ENCODE measurements at regions not wholly inside any gene's neighbourhood (a gene's known extent, or its start where the extent isn't known, plus 50 kb on each side); places are given as distances from the start of the nearest gene placed in this dataset.

DNA sequence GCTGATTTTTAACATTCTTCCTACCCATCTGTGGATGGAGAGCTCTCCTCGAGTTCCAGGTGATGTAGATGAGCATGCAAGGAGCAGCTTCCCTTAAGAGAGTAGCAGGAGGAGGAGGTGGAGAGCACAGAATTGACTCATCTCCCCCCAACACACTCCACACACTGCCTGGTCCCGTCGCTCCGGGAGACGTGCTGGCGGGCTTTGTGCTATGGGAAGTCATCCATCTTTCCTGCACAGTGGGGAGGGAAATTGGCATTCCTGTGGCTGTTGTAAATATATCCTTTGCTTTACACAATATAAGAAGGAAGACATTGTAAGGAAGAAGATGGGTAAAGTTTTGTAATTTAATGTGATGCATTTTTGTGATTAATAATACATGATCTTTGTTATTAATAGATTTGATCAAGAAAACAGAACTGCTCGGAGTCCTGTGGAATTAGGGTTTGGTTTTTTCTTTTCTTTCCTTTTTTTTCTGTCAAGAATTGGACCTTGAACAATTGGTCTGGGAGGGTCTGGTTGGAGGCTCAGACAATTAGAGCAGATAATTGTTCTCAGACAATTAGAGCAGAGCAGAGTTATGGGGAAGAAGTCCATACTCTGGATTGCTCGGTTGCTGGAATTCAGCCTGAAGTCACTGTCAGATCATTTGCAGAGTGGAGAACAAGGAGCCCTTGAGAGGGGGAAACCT, 297.8 kb downstream of the GADD45G start:
- Histone ChIP-seq H3K27me3 (no peaks in the 10 kb centered on the region), H3K9me3 (ENCODE audit: low read depth) (no peaks in the 10 kb centered on the region), H3K27ac (no peak overlapping the region), H3K4me1 (ENCODE audit: low read depth) (no peaks in the 10 kb centered on the region), H3K36me3 (no peaks in the 10 kb centered on the region), H3K4me3 (no peak overlapping the region)
- DNase-seq (ENCODE audit: low read depth in 1 of 2, low spot score in 1 of 2), result peak in 1 of 2 donors; percentile 30
- TF ChIP-seq, protein P1, sequence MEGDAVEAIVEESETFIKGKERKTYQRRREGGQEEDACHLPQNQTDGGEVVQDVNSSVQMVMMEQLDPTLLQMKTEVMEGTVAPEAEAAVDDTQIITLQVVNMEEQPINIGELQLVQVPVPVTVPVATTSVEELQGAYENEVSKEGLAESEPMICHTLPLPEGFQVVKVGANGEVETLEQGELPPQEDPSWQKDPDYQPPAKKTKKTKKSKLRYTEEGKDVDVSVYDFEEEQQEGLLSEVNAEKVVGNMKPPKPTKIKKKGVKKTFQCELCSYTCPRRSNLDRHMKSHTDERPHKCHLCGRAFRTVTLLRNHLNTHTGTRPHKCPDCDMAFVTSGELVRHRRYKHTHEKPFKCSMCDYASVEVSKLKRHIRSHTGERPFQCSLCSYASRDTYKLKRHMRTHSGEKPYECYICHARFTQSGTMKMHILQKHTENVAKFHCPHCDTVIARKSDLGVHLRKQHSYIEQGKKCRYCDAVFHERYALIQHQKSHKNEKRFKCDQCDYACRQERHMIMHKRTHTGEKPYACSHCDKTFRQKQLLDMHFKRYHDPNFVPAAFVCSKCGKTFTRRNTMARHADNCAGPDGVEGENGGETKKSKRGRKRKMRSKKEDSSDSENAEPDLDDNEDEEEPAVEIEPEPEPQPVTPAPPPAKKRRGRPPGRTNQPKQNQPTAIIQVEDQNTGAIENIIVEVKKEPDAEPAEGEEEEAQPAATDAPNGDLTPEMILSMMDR (IDR thresholded peaks at IDR 0.05; ENCODE audit: low read depth, low read length), result no peak

- H3K36me3 ChIP-seq, result no peaks in the 10 kb centered on the region
- H3K9me3 ChIP-seq (ENCODE audit: low read depth), result no peaks in the 10 kb centered on the region
- DNase-seq (ENCODE audit: low read depth in 1 of 2, low spot score in 1 of 2), result no peak
- H3K4me1 ChIP-seq (ENCODE audit: low read depth), result no peaks in the 10 kb centered on the region
- H3K27ac ChIP-seq, result no peak overlapping the region
- no peak overlapping the region for H3K4me3 ChIP-seq
- TF ChIP-seq, protein P1 (IDR thresholded peaks at IDR 0.05; ENCODE audit: low read depth, low read length), result no peak
- no peaks in the 10 kb centered on the region for H3K27me3 ChIP-seq
Observed at GRCh38 chr9:89903141-89903475, 298.3 kb downstream of the GADD45G start.

- Histone ChIP-seq H3K27me3 (no peaks in the 10 kb centered on the region), H3K4me1 (ENCODE audit: low read depth) (no peaks in the 10 kb centered on the region), H3K9me3 (ENCODE audit: low read depth) (no peaks in the 10 kb centered on the region), H3K27ac (no peak overlapping the region), H3K36me3 (no peaks in the 10 kb centered on the region), H3K4me3 (no peak overlapping the region)
- DNase-seq (ENCODE audit: low read depth in 1 of 2, low spot score in 1 of 2), result no peak
- TF ChIP-seq, protein P1 (IDR thresholded peaks at IDR 0.05; ENCODE audit: low read depth, low read length), result no peak
Observed at GRCh38 chr9:89905606-89906338, 301.0 kb downstream of the GADD45G start.

DNA sequence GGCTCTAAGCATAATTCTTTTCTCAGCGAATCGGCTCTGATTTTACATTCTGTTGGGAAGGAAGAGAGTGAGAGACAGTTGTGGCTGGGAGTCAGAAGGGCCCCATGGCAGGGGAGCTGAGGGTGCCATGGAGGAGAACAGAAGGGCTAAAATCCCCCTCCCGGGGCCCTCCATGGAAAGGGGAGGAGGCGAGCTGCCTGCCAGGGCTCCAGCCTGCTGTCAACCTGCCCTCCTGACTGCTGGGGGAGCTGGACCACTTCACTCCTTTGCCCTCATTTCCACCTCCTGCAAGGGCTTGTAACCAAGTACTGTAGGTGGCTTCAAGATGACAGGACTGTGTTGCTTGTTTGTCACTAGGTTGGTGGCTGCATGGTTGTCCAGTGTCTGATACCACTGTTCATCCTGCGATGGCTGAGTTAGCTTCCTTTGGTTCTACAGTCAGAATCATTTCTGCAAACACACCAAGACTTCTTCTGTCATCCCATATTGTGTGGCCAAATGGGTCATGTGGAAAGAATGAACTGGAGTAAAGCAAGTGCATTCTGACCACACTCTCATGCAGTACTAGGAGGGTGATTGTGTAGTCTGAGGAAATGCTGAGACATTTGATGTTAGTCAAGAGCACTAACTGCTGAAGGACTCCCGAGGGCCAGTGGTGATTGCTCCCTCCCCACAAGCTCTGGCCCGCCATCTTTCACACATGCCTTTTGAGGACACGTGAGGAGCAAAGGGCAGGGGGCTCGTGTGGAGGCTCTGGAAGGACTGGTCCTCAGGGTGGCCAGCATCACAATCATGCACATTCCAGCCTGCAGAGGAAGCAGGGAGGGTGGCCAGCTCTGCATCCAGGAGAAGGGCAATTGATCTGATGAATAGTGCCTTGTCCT, 307.2 kb downstream of the GADD45G start:
- Histone ChIP-seq H3K27ac (no peak overlapping the region), H3K9me3 (ENCODE audit: low read depth) (no peaks in the 10 kb centered on the region), H3K4me1 (ENCODE audit: low read depth) (no peaks in the 10 kb centered on the region), H3K27me3 (no peaks in the 10 kb centered on the region), H3K36me3 (no peaks in the 10 kb centered on the region), H3K4me3 (no peak overlapping the region)
- TF ChIP-seq, protein P1 (IDR thresholded peaks at IDR 0.05; ENCODE audit: low read depth, low read length), result no peak
- DNase-seq (ENCODE audit: low read depth in 1 of 2, low spot score in 1 of 2), result no peak

DNA sequence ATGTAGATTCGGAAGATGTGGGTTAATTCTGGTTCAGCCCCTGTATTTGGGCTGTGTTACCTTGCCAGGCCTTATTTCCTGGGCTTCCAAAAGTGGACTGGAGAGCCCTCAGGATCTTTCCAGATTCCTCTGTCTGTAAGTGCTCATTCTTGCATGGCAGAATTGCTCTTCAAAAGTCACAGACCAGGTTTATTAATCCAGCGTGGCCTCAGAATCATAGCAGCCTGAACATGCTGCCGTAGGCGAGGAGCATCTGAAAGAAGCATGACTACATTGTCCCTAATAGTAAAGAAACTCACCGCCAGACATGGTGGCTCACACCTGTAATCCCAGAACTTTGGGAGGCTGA, 307.8 kb downstream of the GADD45G start:
- Histone ChIP-seq H3K9me3 (ENCODE audit: low read depth) (no peaks in the 10 kb centered on the region), H3K36me3 (no peaks in the 10 kb centered on the region), H3K27me3 (no peaks in the 10 kb centered on the region), H3K4me3 (no peak overlapping the region), H3K27ac (no peak overlapping the region), H3K4me1 (ENCODE audit: low read depth) (no peaks in the 10 kb centered on the region)
- TF ChIP-seq, protein P1 (IDR thresholded peaks at IDR 0.05; ENCODE audit: low read depth, low read length), result no peak
- DNase-seq (ENCODE audit: low read depth in 1 of 2, low spot score in 1 of 2), result no peak

Data from cardiac muscle cell (in vitro differentiated cells and primary cell).